CD14-positive monocyte (primary cell): ENCODE measurements at regions not wholly inside any gene's neighbourhood (a gene's known extent, or its start where the extent isn't known, plus 50 kb on each side); places are given as distances from the start of the nearest gene placed in this dataset.

Experiments
- DNase-seq, 3 donors: peaks; one replicate each; pipeline ENCODE4 v3.0.0-alpha.2; 2011 to 2022
- H2AFZ ChIP-seq: 2 replicates; pipeline ENCODE4 v1.6.0; 2012; ENCODE audit warnings: mild to moderate bottlenecking, low read depth, low read length, inconsistent platforms; ENCODE audit not compliant: insufficient read depth, poor library complexity, severe bottlenecking
- H3K27ac ChIP-seq, 2 donors: 1 replicate in 1 of 2; 2 replicates in 1 of 2; pipeline ENCODE4 v1.5.1; 2012 to 2013; ENCODE audit warnings: low read length in 2 of 2, control low read depth in 1 of 2, inconsistent platforms in 1 of 2, low read depth in 1 of 2, mild to moderate bottlenecking in 1 of 2
- H3K27me3 ChIP-seq, 2 donors: one replicate each; pipeline versions ENCODE4 v1.6.0 to v1.6.1; 2011 to 2013; ENCODE audit warnings: low read length in 2 of 2; ENCODE audit not compliant: control insufficient read depth in 2 of 2, insufficient read depth in 2 of 2
- H3K36me3 ChIP-seq, 2 donors: replicated peaks in 1 of 2; 1 replicate in 1 of 2; 2 replicates in 1 of 2; pipeline versions ENCODE4 v1.5.1 to v1.6.1; 2012 to 2013; ENCODE audit warnings: low read length in 2 of 2, control low read depth in 1 of 2, inconsistent platforms in 1 of 2, mild to moderate bottlenecking in 1 of 2; ENCODE audit not compliant: insufficient read depth in 2 of 2, control insufficient read depth in 1 of 2
- H3K4me1 ChIP-seq, 2 donors: 1 replicate in 1 of 2; 2 replicates in 1 of 2; pipeline versions ENCODE4 v1.5.1 to v1.6.1; 2012 to 2013; ENCODE audit warnings: low read length in 2 of 2, control low read depth in 1 of 2, inconsistent platforms in 1 of 2, mild to moderate bottlenecking in 1 of 2, moderate library complexity in 1 of 2; ENCODE audit not compliant: insufficient read depth in 2 of 2, control insufficient read depth in 1 of 2
- H3K4me2 ChIP-seq: replicated peaks from 2 replicates; pipeline ENCODE3; 2012; ENCODE audit warnings: low read length, moderate library complexity, mild to moderate bottlenecking; ENCODE audit not compliant: poor library complexity, severe bottlenecking; ENCODE audit errors: extremely low read depth
- H3K4me3 ChIP-seq, 3 experiments: fragments of 200-600 bp in 1 of 3; sonication (generic) in 1 of 3; replicated peaks in 1 of 3; 1 replicate in 2 of 3; 2 replicates in 1 of 3; pipeline ENCODE4 v1.5.1; 2011 to 2013; ENCODE audit warnings: low read length in 3 of 3, mild to moderate bottlenecking in 3 of 3, control low read depth in 2 of 3, low read depth in 2 of 3, inconsistent platforms in 1 of 3, moderate library complexity in 1 of 3
- H3K79me2 ChIP-seq: 2 replicates; pipeline ENCODE4 v1.6.0; 2012; ENCODE audit warnings: mild to moderate bottlenecking, control low read depth, inconsistent platforms, low read length, moderate library complexity; ENCODE audit not compliant: insufficient read depth
- H3K9ac ChIP-seq: 2 replicates; pipeline ENCODE4 v1.6.0; 2017; ENCODE audit warnings: low read length, mild to moderate bottlenecking; ENCODE audit not compliant: insufficient read depth, poor library complexity, severe bottlenecking
- H3K9me3 ChIP-seq, 2 donors: replicated peaks in 1 of 2; 1 replicate in 1 of 2; 2 replicates in 1 of 2; pipeline versions ENCODE4 v1.5.1 to v1.6.1; 2012 to 2013; ENCODE audit warnings: low read length in 2 of 2, control low read depth in 1 of 2; ENCODE audit not compliant: control insufficient read depth in 1 of 2, insufficient read depth in 1 of 2
- H4K20me1 ChIP-seq: 2 replicates; pipeline ENCODE4 v1.6.0; 2012; ENCODE audit warnings: mild to moderate bottlenecking, low read length, control low read depth, moderate library complexity; ENCODE audit not compliant: insufficient read depth
- H3K27ac Mint-ChIP-seq, 7 donors: one replicate each; pipeline ENCODE4 v1.8.0; 2020; ENCODE audit warnings: mild to moderate bottlenecking in 7 of 7, mixed read lengths in 7 of 7, moderate library complexity in 6 of 7, inconsistent platforms in 2 of 7
- H3K27me3 Mint-ChIP-seq, 3 donors: one replicate each; pipeline ENCODE4 v1.8.0; 2021 to 2022; ENCODE audit warnings: low read depth in 3 of 3, mild to moderate bottlenecking in 3 of 3, mixed read lengths in 3 of 3, moderate library complexity in 3 of 3, inconsistent platforms in 1 of 3
- H3K36me3 Mint-ChIP-seq, 2 donors: one replicate each; pipeline ENCODE4 v1.8.0; 2020; ENCODE audit warnings: mixed read lengths in 2 of 2, inconsistent platforms in 1 of 2, mild to moderate bottlenecking in 1 of 2
- H3K4me1 Mint-ChIP-seq: one replicate; pipeline ENCODE4 v1.8.0; 2020; ENCODE audit warnings: mild to moderate bottlenecking, mixed read lengths
- H3K4me3 Mint-ChIP-seq, 2 donors: one replicate each; pipeline ENCODE4 v1.8.0; 2020; ENCODE audit warnings: mild to moderate bottlenecking in 2 of 2, mixed read lengths in 2 of 2, moderate library complexity in 1 of 2
- H3K9me3 Mint-ChIP-seq, 7 donors: one replicate each; pipeline ENCODE4 v1.8.0; 2020 to 2022; ENCODE audit warnings: mixed read lengths in 7 of 7, mild to moderate bottlenecking in 6 of 7, moderate library complexity in 6 of 7, inconsistent platforms in 2 of 7
- WGBS: methylation state at CpG from one replicate; pipeline ENCODE4 v1.1.5; 2013; ENCODE audit warnings: missing lambda C conversion rate; ENCODE audit not compliant: insufficient coverage; 5-methylcytosine and 5-hydroxymethylcytosine counted together
- intact Hi-C, 2 donors: fragments of 100-400 bp; cut with micrococcal nuclease; formaldehyde crosslinking; loops; one replicate each; pipeline versions ENCODE4 v1.15.0 to v1.15.1; 2023
- TF ChIP-seq, protein P1 (sequence below): fragments of 200-600 bp; IDR thresholded peaks from one replicate; pipeline ENCODE4 v1.8.0; 2022; ENCODE audit warnings: antibody characterized with exemption, mild to moderate bottlenecking

DNA sequence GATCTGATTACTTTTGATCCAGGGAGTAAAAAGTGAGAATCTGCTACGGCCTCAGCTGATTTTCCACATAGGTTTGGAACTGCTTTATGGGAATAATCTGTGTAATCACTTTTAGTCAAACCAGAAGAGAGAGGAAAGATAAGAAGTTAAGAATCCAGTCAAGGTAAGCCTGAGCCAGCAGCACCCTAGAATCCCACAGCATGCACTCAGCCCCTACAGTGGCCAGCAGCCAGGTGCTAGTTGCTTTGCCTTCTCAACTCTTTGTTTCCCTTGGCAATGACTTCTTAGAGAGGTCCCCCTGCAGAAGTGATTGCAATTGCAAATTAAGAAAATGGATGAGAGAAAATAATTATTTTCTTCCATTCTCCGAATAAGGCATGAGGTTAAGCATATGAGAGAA is 59.7 kb upstream of the TMED7 start:
- Mint-ChIP-seq H3K27ac (no peak overlapping the region), H3K9me3 (peaks cover 0 to 8% (median 1%) of the 10 kb centered on the region in 7 donors), H3K4me3 (no peak overlapping the region), H3K27me3 (peaks cover 0 to 3% (median 1%) of the 10 kb centered on the region in 3 donors), H3K4me1 (no peaks in the 10 kb centered on the region), H3K36me3 (no peaks in the 10 kb centered on the region)
- no peak overlapping the region for H3K4me2 ChIP-seq
- TF ChIP-seq, protein P1, sequence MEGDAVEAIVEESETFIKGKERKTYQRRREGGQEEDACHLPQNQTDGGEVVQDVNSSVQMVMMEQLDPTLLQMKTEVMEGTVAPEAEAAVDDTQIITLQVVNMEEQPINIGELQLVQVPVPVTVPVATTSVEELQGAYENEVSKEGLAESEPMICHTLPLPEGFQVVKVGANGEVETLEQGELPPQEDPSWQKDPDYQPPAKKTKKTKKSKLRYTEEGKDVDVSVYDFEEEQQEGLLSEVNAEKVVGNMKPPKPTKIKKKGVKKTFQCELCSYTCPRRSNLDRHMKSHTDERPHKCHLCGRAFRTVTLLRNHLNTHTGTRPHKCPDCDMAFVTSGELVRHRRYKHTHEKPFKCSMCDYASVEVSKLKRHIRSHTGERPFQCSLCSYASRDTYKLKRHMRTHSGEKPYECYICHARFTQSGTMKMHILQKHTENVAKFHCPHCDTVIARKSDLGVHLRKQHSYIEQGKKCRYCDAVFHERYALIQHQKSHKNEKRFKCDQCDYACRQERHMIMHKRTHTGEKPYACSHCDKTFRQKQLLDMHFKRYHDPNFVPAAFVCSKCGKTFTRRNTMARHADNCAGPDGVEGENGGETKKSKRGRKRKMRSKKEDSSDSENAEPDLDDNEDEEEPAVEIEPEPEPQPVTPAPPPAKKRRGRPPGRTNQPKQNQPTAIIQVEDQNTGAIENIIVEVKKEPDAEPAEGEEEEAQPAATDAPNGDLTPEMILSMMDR, result no peak
- H2AFZ ChIP-seq, result no peak overlapping the region
- no CpG with 5 or more reads among the region's 2 CpGs for WGBS
- no peaks in the 10 kb centered on the region for H3K36me3 ChIP-seq
- no peak for DNase-seq
- H3K9ac ChIP-seq, result no peak overlapping the region
- no peak overlapping the region for H3K4me3 ChIP-seq
- no peaks in the 10 kb centered on the region for H3K9me3 ChIP-seq
- no peaks in the 10 kb centered on the region for H3K4me1 ChIP-seq
- intact Hi-C loops, result no loop called here
- no peak overlapping the region for H3K27ac ChIP-seq
- no peaks in the 10 kb centered on the region for H3K79me2 ChIP-seq
- H3K27me3 ChIP-seq, result no peaks in the 10 kb centered on the region
- H4K20me1 ChIP-seq, result no peaks in the 10 kb centered on the region

GRCh38 chr5:115684513-115685037 is 58.7 kb upstream of the TMED7 start:
- Histone ChIP-seq H2AFZ (no peak overlapping the region), H3K36me3 (no peaks in the 10 kb centered on the region), H3K4me3 (no peak overlapping the region), H3K79me2 (no peaks in the 10 kb centered on the region), H4K20me1 (no peaks in the 10 kb centered on the region), H3K4me2 (no peak overlapping the region), H3K4me1 (no peaks in the 10 kb centered on the region), H3K27me3 (no peaks in the 10 kb centered on the region), H3K27ac (no peak overlapping the region), H3K9ac (no peak overlapping the region), H3K9me3 (no peaks in the 10 kb centered on the region)
- WGBS, result no CpG with 5 or more reads among the region's 1 CpG
- Mint-ChIP-seq H3K4me1 (no peaks in the 10 kb centered on the region), H3K27ac (no peak overlapping the region), H3K9me3 (peaks cover 0 to 5% (median 1%) of the 10 kb centered on the region in 7 donors), H3K36me3 (no peaks in the 10 kb centered on the region), H3K4me3 (no peak overlapping the region), H3K27me3 (peaks cover 0 to 3% (median 1%) of the 10 kb centered on the region in 3 donors)
- intact Hi-C loops, result no loop called here
- TF ChIP-seq, protein P1, result no peak
- DNase-seq, result no peak
